HG03460 (cell line): ENCODE measurements at regions not wholly inside any gene's neighbourhood (a gene's known extent, or its start where the extent isn't known, plus 50 kb on each side); places are given as distances from the start of the nearest gene placed in this dataset.

Experiments used
- ATAC-seq: cut with Tn5 transposase; IDR thresholded peaks from one replicate; pipeline ENCODE4 v1.9.1; 2021; ENCODE audit not compliant: unreplicated experiment

- no peak for ATAC-seq
Measured at GRCh38 chr7:110090110-110090820, 1000.7 kb upstream of the LRRN3 start.

- no peak for ATAC-seq
Measured at GRCh38 chr7:110095372-110096052, 995.4 kb upstream of the LRRN3 start.

- ATAC-seq = no peak
Measured at GRCh38 chr7:110104243-110104642, 986.7 kb upstream of the LRRN3 start.

- ATAC-seq = no peak
Measured at GRCh38 chr7:110105307-110105706, 985.6 kb upstream of the LRRN3 start.

GRCh38 chr7:110105840-110106239, 985.1 kb upstream of the LRRN3 start:
- no peak for ATAC-seq

GRCh38 chr7:110119883-110120581, 970.9 kb upstream of the LRRN3 start:
- no peak for ATAC-seq

- ATAC-seq = no peak
Measured at GRCh38 chr7:110129159-110129558, 961.8 kb upstream of the LRRN3 start.

- no peak for ATAC-seq
Measured at GRCh38 chr7:110130669-110131068, 960.3 kb upstream of the LRRN3 start.

GRCh38 chr7:110131344-110131743, 959.6 kb upstream of the LRRN3 start:
- no peak for ATAC-seq

- ATAC-seq = no peak
Measured at GRCh38 chr7:110139056-110139455, 951.9 kb upstream of the LRRN3 start.

- ATAC-seq = no peak
Measured at GRCh38 chr7:110142939-110143526, 947.9 kb upstream of the LRRN3 start.

- no peak for ATAC-seq
Measured at GRCh38 chr7:110144599-110144998, 946.3 kb upstream of the LRRN3 start.

GRCh38 chr7:110148054-110148453, 942.9 kb upstream of the LRRN3 start:
- ATAC-seq = no peak

GRCh38 chr7:110153222-110153621, 937.7 kb upstream of the LRRN3 start:
- no peak for ATAC-seq

- ATAC-seq = no peak
Measured at GRCh38 chr7:110156511-110156910, 934.4 kb upstream of the LRRN3 start.

- no peak for ATAC-seq
Measured at GRCh38 chr7:110157631-110158362, 933.1 kb upstream of the LRRN3 start.

- ATAC-seq = no peak
Measured at GRCh38 chr7:110168010-110168409, 922.9 kb upstream of the LRRN3 start.

GRCh38 chr7:110170841-110171240, 920.1 kb upstream of the LRRN3 start:
- ATAC-seq = no peak

- no peak for ATAC-seq
Measured at GRCh38 chr7:110177463-110177862, 913.5 kb upstream of the LRRN3 start.

GRCh38 chr7:110179037-110179436, 911.9 kb upstream of the LRRN3 start:
- ATAC-seq = no peak

GRCh38 chr7:110181768-110182167, 909.2 kb upstream of the LRRN3 start:
- ATAC-seq = no peak
